HK-2 (cell line): ENCODE measurements at regions not wholly inside any gene's neighbourhood (a gene's known extent, or its start where the extent isn't known, plus 50 kb on each side); places are given as distances from the start of the nearest gene placed in this dataset.
"Not testable (repeated sequence)": the region's sequence is repeated elsewhere in the genome, so short reads cannot be mapped to it uniquely, and the experiment has no call there.

Experiments
- DNase-seq: peaks from one replicate; pipeline ENCODE4 v3.0.0-alpha.2; 2018; ENCODE audit not compliant: unreplicated experiment

DNA sequence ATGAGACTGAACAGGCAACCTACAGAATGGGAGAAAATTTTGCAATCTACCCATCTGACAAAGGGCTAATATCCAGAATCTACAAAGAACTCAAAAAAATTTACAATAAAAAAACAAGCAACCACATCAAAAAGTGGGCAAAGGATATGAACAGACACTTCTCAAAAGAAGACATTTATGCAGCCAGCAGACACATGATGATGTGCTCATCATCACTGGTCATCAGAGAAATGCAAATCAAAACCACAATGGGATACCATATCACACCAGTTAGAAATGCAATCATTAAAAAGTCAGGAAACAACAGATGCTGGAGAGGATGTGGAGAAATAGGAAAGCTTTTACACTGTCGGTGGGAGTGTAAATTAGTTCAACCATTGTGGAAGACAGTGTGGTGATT, 51.7 kb upstream of the PAXBP1 start:
- not testable (repeated sequence) for DNase-seq

GRCh38 chr21:32824950-32825349, 53.4 kb upstream of the PAXBP1 start:
- DNase-seq, result no peak

DNA sequence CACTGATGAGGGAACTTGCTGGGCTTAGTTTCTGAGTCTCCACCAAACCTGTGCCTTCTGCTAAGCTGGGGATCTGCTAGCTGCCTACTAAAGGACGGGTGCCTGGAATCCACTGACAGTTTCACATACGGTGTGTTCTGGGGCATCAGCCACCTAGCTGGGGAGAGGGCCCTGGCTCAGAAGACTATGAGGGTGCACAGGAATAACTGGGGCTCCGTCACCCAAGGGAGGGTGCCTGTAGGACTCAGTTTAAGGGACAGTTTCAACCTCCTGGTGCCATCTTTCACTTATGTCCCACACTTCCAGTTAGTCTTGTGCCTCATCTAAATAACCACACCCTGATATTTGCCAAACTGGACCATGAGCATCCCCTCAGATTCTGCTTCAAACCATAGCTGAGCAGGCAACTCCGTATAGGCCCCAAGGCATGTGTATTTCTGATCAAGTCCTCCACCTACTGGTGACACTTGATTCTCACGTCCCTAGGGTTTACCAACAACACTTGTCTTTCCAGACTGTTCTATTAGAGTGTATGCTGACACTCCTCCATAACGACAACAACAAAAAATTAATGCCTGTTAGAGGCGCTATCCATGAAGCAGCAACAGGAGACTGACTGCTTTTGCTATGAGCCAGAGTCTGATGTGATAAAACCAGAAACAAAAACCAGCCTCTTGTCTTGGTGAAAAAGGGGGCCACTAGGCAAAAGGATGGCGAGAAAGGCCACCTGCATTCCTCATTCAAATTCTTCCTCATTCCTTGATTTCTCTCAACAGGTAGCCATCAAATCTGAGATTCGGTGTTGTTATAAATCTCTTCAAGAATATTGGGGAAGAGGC, 55.0 kb upstream of the PAXBP1 start:
- no peak for DNase-seq

DNA sequence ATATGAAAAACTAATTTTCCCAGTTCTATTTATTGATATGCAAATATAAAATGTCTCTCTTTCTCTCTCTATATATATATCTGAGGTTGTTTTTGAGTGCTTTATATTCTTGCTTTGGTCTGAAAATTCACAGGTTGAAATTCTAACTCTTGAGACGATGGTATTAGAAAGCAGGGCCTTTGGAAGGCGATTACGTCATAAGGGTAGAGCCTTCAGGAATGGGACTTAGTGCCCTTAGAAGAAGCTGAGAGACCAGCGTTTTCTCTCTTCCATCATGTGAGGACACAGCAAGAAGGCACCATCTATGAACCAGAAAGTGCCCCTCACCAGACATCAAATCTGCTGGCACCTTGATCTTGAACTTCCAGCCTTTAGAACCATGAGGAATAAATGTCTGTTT, 57.4 kb upstream of the PAXBP1 start:
- DNase-seq, result no peak

GRCh38 chr21:32829504-32829903, 57.9 kb upstream of the PAXBP1 start:
- DNase-seq, result no peak

- DNase-seq, result not testable (repeated sequence)
These were observed 60.2 kb upstream of the PAXBP1 start for GRCh38 chr21:32831779-32832178.

DNA sequence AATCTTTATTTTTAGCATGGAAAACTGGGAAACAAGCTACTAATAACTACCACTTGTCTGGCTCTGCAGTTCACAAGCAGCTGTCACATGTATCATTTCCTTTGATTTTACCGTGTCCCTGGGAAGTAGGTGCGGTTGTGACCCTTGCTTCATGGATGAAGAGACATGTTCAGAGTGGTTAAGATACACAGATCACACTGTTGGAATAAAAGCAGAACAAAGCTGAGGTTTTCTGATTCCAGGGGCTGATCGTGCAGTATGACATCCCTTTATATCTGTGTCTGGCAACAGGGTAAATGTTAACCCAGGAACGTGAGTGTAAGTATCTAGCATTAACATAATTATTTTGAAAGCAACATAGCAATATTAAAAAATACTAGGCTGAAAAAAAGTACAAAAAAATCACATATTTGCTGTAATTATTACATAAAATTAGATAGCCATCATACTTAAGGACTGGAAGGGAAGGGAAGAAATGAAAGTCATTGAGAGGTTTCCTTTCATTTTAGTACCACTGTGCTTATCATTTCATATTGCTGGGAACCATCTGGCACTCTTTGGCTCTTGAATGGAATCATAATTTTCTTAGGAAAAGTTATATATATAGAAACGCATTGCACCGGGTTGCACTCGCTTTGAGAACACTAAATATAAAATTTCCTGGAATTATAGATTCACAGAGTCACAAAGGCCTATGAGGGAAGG, 62.8 kb upstream of the PAXBP1 start:
- no peak for DNase-seq

DNA sequence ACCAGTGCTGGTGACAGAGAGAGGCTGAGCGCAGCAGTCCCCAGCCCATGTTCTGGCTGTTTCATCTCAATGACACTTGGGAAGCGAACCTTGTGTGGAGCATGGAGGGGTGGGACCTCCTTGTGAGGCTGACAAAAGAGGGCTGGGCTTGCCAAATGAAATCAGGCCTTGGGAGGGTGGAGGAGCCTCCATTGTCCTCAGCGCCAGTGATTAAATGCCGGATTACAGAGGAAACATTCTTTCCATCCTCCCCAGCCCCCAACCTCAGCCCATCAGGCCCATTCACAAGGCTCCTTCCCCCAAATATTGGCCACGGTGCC, 63.3 kb upstream of the PAXBP1 start:
- no peak for DNase-seq

GRCh38 chr21:32842146-32842545, 70.6 kb upstream of the PAXBP1 start:
- no peak for DNase-seq

DNA sequence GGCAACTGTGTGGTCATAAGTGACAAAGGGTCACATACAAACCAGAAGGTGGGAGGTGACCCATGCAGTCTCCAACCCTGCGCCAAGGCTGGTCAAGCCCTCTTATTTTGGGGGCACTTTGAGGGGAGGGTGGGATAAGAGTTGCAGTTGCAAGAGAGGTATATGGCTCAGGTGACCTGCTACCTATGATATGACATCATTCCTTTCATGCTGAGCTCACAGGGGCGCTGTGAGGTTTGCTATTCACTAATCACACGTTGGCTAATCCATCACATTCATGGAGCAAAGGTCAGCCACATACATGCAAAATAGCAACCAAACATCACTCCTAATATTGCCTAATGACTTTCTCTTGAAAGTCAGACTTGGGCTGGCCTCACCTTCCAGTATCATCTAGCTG, 72.0 kb upstream of the PAXBP1 start:
- DNase-seq, result no peak

DNA sequence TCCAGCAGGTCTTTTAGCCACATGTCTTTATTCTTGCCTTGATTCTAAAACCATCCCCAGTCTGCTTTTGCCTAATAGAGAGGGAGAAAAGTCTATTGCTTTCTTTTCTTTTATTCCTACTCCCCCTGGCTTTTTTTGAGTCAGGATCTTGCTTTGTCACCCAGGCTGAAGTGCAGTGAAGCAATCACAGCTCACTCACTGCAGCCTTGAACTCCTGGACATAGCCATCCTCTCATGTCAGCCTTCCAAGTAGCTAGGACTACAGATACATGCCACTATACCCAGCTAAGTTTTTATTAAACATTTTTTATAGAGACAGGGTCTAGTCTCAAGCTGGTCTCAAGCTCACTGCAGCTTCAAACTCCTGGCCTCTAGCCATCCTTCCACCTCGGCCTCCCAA, 72.5 kb upstream of the PAXBP1 start:
- no peak for DNase-seq

DNA sequence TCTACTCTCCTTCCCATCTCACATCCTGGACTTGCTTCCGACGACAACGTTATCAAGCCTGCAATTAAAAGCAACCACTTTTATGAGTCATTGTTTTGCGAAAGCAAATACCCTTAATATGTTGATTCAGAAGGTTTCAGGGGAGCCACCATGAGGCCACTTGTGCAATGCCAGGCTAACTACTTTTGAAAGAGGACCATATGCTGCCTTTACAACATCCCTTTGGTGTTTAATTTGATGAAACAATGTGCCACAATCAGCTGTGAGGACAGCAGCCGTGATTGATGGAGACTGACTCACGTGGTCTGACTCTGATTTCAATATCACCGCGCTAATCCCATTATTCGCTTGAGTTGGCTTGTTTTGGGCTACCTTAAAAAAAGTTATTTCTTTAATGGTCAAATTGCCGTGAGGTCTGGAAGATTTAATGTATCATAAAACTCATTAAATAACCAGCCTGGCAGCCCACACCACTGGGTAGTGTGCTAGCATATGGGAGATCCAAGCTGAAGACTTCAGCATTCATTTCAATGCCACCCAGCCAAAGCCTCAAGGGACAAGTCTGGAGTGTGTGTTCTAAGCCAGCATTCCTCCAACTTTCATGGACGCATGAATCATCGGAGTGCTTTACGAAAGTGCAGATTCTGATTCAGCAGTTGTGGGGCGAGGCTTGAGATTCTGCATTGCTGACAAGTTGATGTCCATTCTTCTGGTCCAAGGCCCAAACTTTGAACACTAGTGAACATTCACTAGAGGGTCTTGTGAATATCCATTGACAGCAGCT, 73.3 kb upstream of the PAXBP1 start:
- no peak for DNase-seq

DNA sequence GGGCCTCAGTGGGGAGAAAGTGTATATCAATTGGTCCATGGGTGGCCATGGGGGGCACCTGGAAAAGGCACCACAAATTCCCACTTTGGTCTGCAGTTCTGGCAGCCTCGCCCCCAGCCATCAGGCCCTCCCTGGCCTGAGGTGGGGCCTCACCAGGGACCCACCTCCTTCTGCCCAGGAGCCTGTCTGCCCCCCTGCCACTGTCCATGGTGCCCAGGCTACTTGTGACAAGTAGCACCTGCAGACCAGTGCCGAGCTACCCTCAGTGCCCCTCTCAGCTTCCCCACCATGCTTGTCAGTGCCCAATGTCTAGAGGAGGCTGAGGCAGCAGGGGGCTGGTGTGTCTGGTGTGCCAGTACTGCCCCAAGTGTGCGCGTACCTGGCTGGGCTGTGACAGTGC, 87.1 kb upstream of the PAXBP1 start:
- no peak for DNase-seq

GRCh38 chr21:32860399-32860798, 88.8 kb upstream of the PAXBP1 start:
- DNase-seq, result no peak

DNA sequence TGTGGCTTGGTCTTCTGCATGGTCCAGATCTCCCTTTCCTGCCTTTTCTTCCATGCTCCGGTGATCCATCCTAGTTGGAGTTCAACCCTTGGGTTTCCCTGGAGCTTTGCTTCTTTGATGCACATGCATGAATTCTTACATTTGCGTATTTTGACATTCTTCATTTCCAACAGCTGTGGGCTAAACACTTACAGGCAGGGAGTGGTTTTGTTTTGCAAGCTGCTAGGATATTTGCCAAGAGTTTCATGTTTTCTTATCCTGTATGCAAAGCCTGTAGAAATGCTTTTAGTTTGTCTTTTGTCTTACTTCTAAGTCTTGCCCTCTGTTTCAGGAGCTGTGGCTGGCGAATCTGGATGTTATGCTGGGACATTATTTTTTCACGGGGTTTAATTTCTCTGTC, 90.3 kb upstream of the PAXBP1 start:
- no peak for DNase-seq

- no peak for DNase-seq
These were observed 96.0 kb upstream of the PAXBP1 start for GRCh38 chr21:32867597-32867996.

- DNase-seq, result no peak
These were observed 97.3 kb upstream of the PAXBP1 start for GRCh38 chr21:32868631-32869454.

DNA sequence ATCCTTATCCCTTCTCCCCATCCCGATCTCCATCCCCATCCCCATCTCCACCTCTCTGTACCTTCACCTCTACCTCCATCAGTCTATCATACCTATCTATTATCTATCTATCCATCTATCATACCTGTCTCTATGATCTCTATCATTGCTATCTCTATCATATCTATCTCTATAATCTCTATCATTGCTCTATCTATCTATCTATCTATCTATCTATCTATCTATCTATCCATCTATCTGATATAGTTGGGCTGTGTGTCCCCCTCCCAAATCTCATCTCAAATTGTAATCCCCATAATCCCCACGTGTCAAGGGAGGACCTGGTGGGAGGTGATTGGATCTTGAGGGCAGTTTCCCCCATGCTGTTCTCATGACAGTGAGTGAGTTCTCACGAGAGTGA, 97.9 kb upstream of the PAXBP1 start:
- DNase-seq, result no peak

DNA sequence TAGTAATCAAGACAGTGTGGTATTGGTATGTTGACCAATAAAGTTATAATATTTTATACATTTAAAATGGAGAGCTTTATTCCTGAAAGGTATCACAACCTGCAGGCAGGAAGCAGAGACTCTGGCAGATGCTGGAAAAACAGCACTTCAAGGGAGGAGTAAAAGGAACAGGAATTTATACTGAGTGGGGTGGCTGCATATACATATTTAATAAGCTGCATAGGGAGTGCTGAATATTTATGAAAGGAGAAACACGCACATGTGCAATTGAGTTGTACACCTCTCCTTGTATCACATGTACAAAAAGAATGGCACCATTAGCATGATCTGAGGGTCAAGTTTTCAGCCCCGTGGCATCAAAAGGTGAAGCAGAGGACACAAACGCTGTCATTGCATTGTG, 104.9 kb upstream of the PAXBP1 start:
- DNase-seq, result no peak

GRCh38 chr21:32877888-32878287, 106.3 kb upstream of the PAXBP1 start:
- DNase-seq, result not testable (repeated sequence)

GRCh38 chr21:32878661-32879060, 107.1 kb upstream of the PAXBP1 start:
- no peak for DNase-seq

DNA sequence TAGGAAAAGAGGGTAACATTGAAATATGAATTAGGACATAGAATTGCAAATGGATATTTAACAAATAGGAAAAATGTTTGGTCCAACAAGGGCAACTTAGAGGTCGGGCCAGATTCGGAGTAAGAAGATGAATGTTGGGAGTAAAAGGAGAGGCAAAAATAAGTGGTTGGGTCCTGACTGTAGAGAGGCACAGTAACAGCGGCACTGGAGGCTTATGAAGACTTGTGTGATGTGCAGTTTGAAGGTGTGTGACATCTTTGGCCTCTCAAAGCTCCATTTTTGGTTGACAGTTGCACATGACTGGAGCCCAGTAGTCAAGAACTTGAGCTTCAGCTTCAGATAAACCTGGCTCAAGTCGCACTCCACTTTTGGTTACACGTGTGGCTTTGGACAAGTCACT, 109.9 kb upstream of the PAXBP1 start:
- DNase-seq, result no peak
